BJ (cell line): ENCODE measurements at regions not wholly inside any gene's neighbourhood (a gene's known extent, or its start where the extent isn't known, plus 50 kb on each side); places are given as distances from the start of the nearest gene placed in this dataset.

ENCODE experiments used
- CTCF ChIA-PET: fragments of 350-600 bp; formaldehyde crosslinking; extraction: SDS; loops from one replicate; lab custom pipeline; 2021; ENCODE audit warnings: antibody characterized with exemption, inconsistent platforms; lab: Yijun Ruan, JAX
- POLR2A ChIA-PET: fragments of 300-600 bp; sonication (Branson Sonifier 250); formaldehyde crosslinking; extraction: SDS; loops from one replicate; lab custom pipeline; 2021; ENCODE audit warnings: antibody characterized with exemption; lab: Charles Lee
- DNase-seq: peaks from one replicate; pipeline ENCODE4 v3.0.0-alpha.2; 2011; ENCODE audit warnings: low read depth
- H3K27me3 ChIP-seq: 2 replicates; pipeline ENCODE4 v1.6.0; 2011; ENCODE audit warnings: low read length; ENCODE audit not compliant: control insufficient read depth, insufficient read depth
- H3K36me3 ChIP-seq: 2 replicates; pipeline ENCODE4 v1.5.1; 2011; ENCODE audit warnings: low read length; ENCODE audit not compliant: control insufficient read depth, insufficient read depth
- H3K4me3 ChIP-seq: 2 replicates; pipeline ENCODE4 v1.5.1; 2011; ENCODE audit warnings: low read depth, mild to moderate bottlenecking, control low read depth, low read length
- CTCF ChIP-seq: IDR thresholded peaks from 2 replicates; pipeline ENCODE4 v1.5.1; 2011; ENCODE audit warnings: low read depth, mild to moderate bottlenecking, control low read depth, inconsistent platforms, low read length, moderate library complexity; ENCODE audit not compliant: insufficient read depth

GRCh38 chr11:104451197-104451893, 287.4 kb upstream of the PDGFD start:
- ChIA-PET POLR2A (no interaction called here), CTCF (no interaction called here)
- DNase-seq = no peak
- no peak overlapping the region for H3K4me3 ChIP-seq
- H3K36me3 ChIP-seq = no peaks in the 10 kb centered on the region
- TF ChIP-seq CTCF = no peak
- H3K27me3 ChIP-seq = no peaks in the 10 kb centered on the region

- POLR2A ChIA-PET = no interaction called here
- TF ChIP-seq CTCF = no peak
- CTCF ChIA-PET = no interaction called here
- H3K4me3 ChIP-seq = no peak overlapping the region
- no peak for DNase-seq
- no peaks in the 10 kb centered on the region for H3K27me3 ChIP-seq
- H3K36me3 ChIP-seq = no peaks in the 10 kb centered on the region
Observed at GRCh38 chr11:104443387-104443786, 279.4 kb upstream of the PDGFD start.

- ChIA-PET CTCF (no interaction called here), POLR2A (no interaction called here)
- Histone ChIP-seq H3K36me3 (no peaks in the 10 kb centered on the region), H3K4me3 (no peak overlapping the region), H3K27me3 (no peaks in the 10 kb centered on the region)
- TF ChIP-seq CTCF = no peak
- no peak for DNase-seq
Observed at GRCh38 chr11:104442321-104442720, 278.4 kb upstream of the PDGFD start.

GRCh38 chr11:104435494-104435893, 271.5 kb upstream of the PDGFD start:
- Histone ChIP-seq H3K36me3 (no peaks in the 10 kb centered on the region), H3K27me3 (no peaks in the 10 kb centered on the region), H3K4me3 (no peak overlapping the region)
- POLR2A ChIA-PET = no interaction called here
- no peak for DNase-seq
- no peak for TF ChIP-seq CTCF
- CTCF ChIA-PET = no interaction called here

GRCh38 chr11:104433751-104434150, 269.8 kb upstream of the PDGFD start:
- DNase-seq = no peak
- TF ChIP-seq CTCF = no peak
- no peaks in the 10 kb centered on the region for H3K27me3 ChIP-seq
- ChIA-PET CTCF (no interaction called here), POLR2A (no interaction called here)
- no peaks in the 10 kb centered on the region for H3K36me3 ChIP-seq
- no peak overlapping the region for H3K4me3 ChIP-seq
